K562 (cell line): ENCODE measurements at regions not wholly inside any gene's neighbourhood (a gene's known extent, or its start where the extent isn't known, plus 50 kb on each side); places are given as distances from the start of the nearest gene placed in this dataset.

Experiments
- ATAC-seq: fragments of 200-7000 bp; cut with Tn5 transposase; 3 replicates; pipeline ENCODE4 v1.9.1; 2020; ENCODE audit warnings: moderate library complexity
- BruUV-seq: library from RNA; stranded (reverse); fragments of 400-500 nt; replicated peaks from 2 replicates; lab custom pipeline; 2021; lab: Mats Ljungman, UMichigan
- CTCF ChIA-PET: fragments of 300-600 bp; formaldehyde crosslinking; extraction: SDS; loops from one replicate; lab custom pipeline; 2021; ENCODE audit warnings: low intra/inter-chr PET ratio; lab: Yijun Ruan, JAX
- POLR2A ChIA-PET: fragments of 300-600, 350-650 bp; sonication (Branson Sonifier 250); formaldehyde crosslinking; extraction: SDS; loops from one replicate; lab custom pipeline; 2021; ENCODE audit warnings: antibody characterized with exemption, inconsistent platforms; lab: Yijun Ruan, JAX
- DNase-seq, 4 experiments: peaks; one replicate each; pipeline versions ENCODE4 v3.0.0 to v3.0.0-alpha.2; 2011 to 2018; ENCODE audit warnings: low spot score in 3 of 4, mixed read lengths in 3 of 4; ENCODE audit errors: extremely low read depth in 1 of 4
- FAIRE-seq: peaks from 2 replicates; lab custom pipeline; 2011; peaks lifted over from hg19 to GRCh38; lab: Jason Lieb, UNC
- H2AFZ ChIP-seq: 2 replicates; pipeline ENCODE4 v1.6.0; 2011; ENCODE audit warnings: low read depth, low read length, control low read depth, inconsistent platforms
- H3K27ac ChIP-seq: fragments of 200-600 bp; 3 replicates; pipeline ENCODE4 v1.8.0; 2011; ENCODE audit warnings: low read depth, mild to moderate bottlenecking, control low read depth, inconsistent platforms, low read length, moderate library complexity, mixed read lengths; ENCODE audit errors: extremely low read depth
- H3K27me3 ChIP-seq, 2 experiments: fragments of 300-600 bp in 1 of 2; 2 replicates in 1 of 2; 3 replicates in 1 of 2; pipeline versions ENCODE4 v1.6.0 to v1.8.0; 2011; ENCODE audit warnings: inconsistent platforms in 2 of 2, low read length in 2 of 2, mild to moderate bottlenecking in 1 of 2, mixed read lengths in 1 of 2, moderate library complexity in 1 of 2; ENCODE audit not compliant: control insufficient read depth in 2 of 2, insufficient read depth in 2 of 2
- H3K36me3 ChIP-seq: fragments of 300-600 bp; 3 replicates; pipeline ENCODE4 v1.8.0; 2011; ENCODE audit warnings: mild to moderate bottlenecking, low read length, inconsistent platforms; ENCODE audit not compliant: control insufficient read depth, insufficient read depth
- H3K4me1 ChIP-seq, 2 experiments: fragments of 200-600 bp in 1 of 2; replicated peaks in 1 of 2; 2 replicates in 1 of 2; 3 replicates in 1 of 2; pipeline versions ENCODE4 v1.5.1 to v1.8.0; 2011; ENCODE audit warnings: inconsistent platforms in 2 of 2, low read length in 2 of 2, mild to moderate bottlenecking in 1 of 2, mixed read lengths in 1 of 2, moderate library complexity in 1 of 2; ENCODE audit not compliant: control insufficient read depth in 2 of 2, insufficient read depth in 2 of 2
- H3K4me2 ChIP-seq: 2 replicates; pipeline ENCODE4 v1.6.1; 2011; ENCODE audit warnings: low read length, control low read depth, inconsistent platforms, mixed read lengths; ENCODE audit not compliant: insufficient read depth
- H3K4me3 ChIP-seq: fragments of 200-600 bp; sonication (generic), shearing (Covaris generic); 2 replicates; pipeline ENCODE4 v1.5.1; 2016; ENCODE audit warnings: control low read depth, inconsistent platforms
- H3K79me2 ChIP-seq: fragments of 200-600 bp; 3 replicates; pipeline ENCODE4 v1.8.0; 2011; ENCODE audit warnings: low read length, inconsistent platforms; ENCODE audit not compliant: control insufficient read depth, insufficient read depth
- H3K9ac ChIP-seq, 2 experiments: 2 replicates each; pipeline versions ENCODE4 v1.6.0 to v1.6.1; 2011; ENCODE audit warnings: low read depth in 2 of 2, low read length in 2 of 2, control low read depth in 1 of 2, inconsistent platforms in 1 of 2, mild to moderate bottlenecking in 1 of 2, mixed read lengths in 1 of 2; ENCODE audit not compliant: insufficient read depth in 1 of 2
- H3K9me1 ChIP-seq: one replicate; pipeline ENCODE4 v1.6.0; 2011; ENCODE audit warnings: inconsistent platforms, mild to moderate bottlenecking, low read length, moderate library complexity; ENCODE audit not compliant: control insufficient read depth, insufficient read depth
- H3K9me3 ChIP-seq: replicated peaks from 2 replicates; pipeline ENCODE4 v1.5.1; 2011; ENCODE audit warnings: low read depth, low read length, inconsistent platforms; ENCODE audit not compliant: control insufficient read depth, insufficient read depth
- H4K20me1 ChIP-seq: replicated peaks from 2 replicates; pipeline ENCODE4 v1.6.1; 2011; ENCODE audit warnings: low read length, inconsistent platforms, mixed read lengths; ENCODE audit not compliant: control insufficient read depth, insufficient read depth
- ADNP ChIP-seq: fragments of 200-800 bp; sonication (Bioruptor generic); IDR thresholded peaks from 2 replicates; pipeline ENCODE4 v1.6.1; 2016; ENCODE audit warnings: missing genetic modification characterization, missing compliant biosample characterization
- CBX1 ChIP-seq: sonication (generic); IDR thresholded peaks from 2 replicates; pipeline ENCODE4 v1.6.1; 2016; ENCODE audit warnings: antibody characterized with exemption, low read depth, mild to moderate bottlenecking
- CCAR2 ChIP-seq: fragments of 200-400 bp; formaldehyde crosslinking; IDR thresholded peaks from 2 replicates; pipeline ENCODE4 v1.6.1; 2017; ENCODE audit warnings: mild to moderate bottlenecking, low read depth, low read length
- CGGBP1 ChIP-seq: fragments of 250-450 bp; sonication (Bioruptor Pico); IDR thresholded peaks from 2 replicates; pipeline ENCODE4 v1.9.0; 2021; ENCODE audit warnings: mild to moderate bottlenecking
- E2F8 ChIP-seq: fragments of 450-650 bp; IDR thresholded peaks from 2 replicates; pipeline ENCODE4 v1.7.1; 2018; ENCODE audit warnings: mild to moderate bottlenecking, low read depth; ENCODE audit not compliant: partially characterized antibody
- KLF16 ChIP-seq: IDR thresholded peaks from 2 replicates; pipeline ENCODE4 v1.6.1; 2016; ENCODE audit warnings: antibody characterized with exemption
- PML ChIP-seq: IDR thresholded peaks from 2 replicates; pipeline ENCODE4 v1.6.1; 2012; ENCODE audit warnings: low read length, inconsistent platforms
- ZNF609 ChIP-seq: sonication (generic); formaldehyde crosslinking; IDR thresholded peaks from 2 replicates; pipeline ENCODE4 v1.8.1; 2023; ENCODE audit warnings: missing genetic modification reagents, mild to moderate bottlenecking, borderline replicate concordance
- WGBS: fragments of 100-300 bp; shearing (Covaris generic); methylation state at CpG from one replicate; pipeline ENCODE4 v1.1.6; 2016; ENCODE audit warnings: low coverage, mixed read lengths; ENCODE audit not compliant: insufficient coverage; ENCODE audit errors: missing lambda C conversion rate; 5-methylcytosine and 5-hydroxymethylcytosine counted together
- in situ Hi-C: fragments of 300-500 bp; cut with MboI; formaldehyde crosslinking; loops from 4 replicates; pipeline ENCODE4 v1.15.0; 2018; ENCODE audit warnings: inconsistent platforms, mixed read lengths
- intact Hi-C: fragments of 100-400 bp; cut with micrococcal nuclease; formaldehyde crosslinking; loops from 2 replicates; pipeline ENCODE4 v1.14.2; 2022

- no peak for TF ChIP-seq ZNF609 (CRISPR knock-in tag)
Measured at GRCh38 chr14:30270200-30271161, 288.5 kb upstream of the G2E3 start (continued).

- no peaks in the 10 kb centered on the region for H3K36me3 ChIP-seq
- no peak overlapping the region for H2AFZ ChIP-seq
- no peak for ATAC-seq
- no peaks in the 10 kb centered on the region for H3K9me3 ChIP-seq
- no TSS peak for BruUV-seq
- no peaks in the 10 kb centered on the region for H4K20me1 ChIP-seq
- CTCF ChIA-PET, result no interaction called here
- H3K4me3 ChIP-seq, result no peak overlapping the region
- no peaks in the 10 kb centered on the region for H3K9me1 ChIP-seq
- POLR2A ChIA-PET, result interaction anchor here (0.9 kb wide), 1 partner anchor 36 kb away, joined by 3 read pairs; no protein-coding TSS in a partner anchor
- H3K27me3 ChIP-seq, result no peaks in the 10 kb centered on the region
- no peak overlapping the region for H3K4me2 ChIP-seq
- intact Hi-C loops (no loop called here), in situ Hi-C loops (no loop called here)
- no peaks in the 10 kb centered on the region for H3K79me2 ChIP-seq
- no peak for FAIRE-seq
- H3K27ac ChIP-seq, result no peak overlapping the region
- H3K9ac ChIP-seq, result no peak overlapping the region
- no peak for DNase-seq
- 42% methylated on average over 5 of the region's 6 CpGs for WGBS
- no peaks in the 10 kb centered on the region for H3K4me1 ChIP-seq
- TF ChIP-seq KLF16, result no peak
- TF ChIP-seq E2F8, result no peak
- no peak for TF ChIP-seq CGGBP1 (CRISPR knock-in tag)
- no peak for TF ChIP-seq CBX1
- TF ChIP-seq PML, result no peak
- no peak for TF ChIP-seq ADNP (tag)
- no peak for TF ChIP-seq CCAR2
Measured at GRCh38 chr14:30271811-30272323, 287.1 kb upstream of the G2E3 start.
